ENCODE measurements at regions not wholly inside any gene's neighbourhood (a gene's known extent, or its start where the extent isn't known, plus 50 kb on each side); places are given as distances from the start of the nearest gene placed in this dataset.
A peak's percentile ranks its signal among the peaks of the same experiment; 100 is the strongest.
"Not testable (repeated sequence)": the region's sequence is repeated elsewhere in the genome, so short reads cannot be mapped to it uniquely, and the experiment has no call there.

DNA sequence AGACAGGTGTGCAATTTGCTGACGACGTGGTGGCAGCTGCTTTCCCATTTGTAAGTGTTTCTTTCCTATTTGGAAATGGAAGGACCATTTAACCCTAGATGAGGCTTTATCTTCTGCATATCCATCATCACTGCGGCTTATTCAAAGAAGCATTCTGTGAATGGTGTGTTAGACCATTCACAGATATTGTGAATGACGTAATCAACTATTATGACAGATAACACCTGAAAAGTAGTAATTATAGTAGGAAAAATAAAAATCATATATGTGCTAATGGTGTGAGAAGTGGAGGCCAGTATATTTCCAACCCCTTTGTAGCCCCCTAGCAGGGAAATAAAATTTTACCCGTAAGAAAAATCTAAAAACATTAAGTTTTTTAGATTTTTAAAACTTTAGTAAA lies 424.5 kb upstream of the CRIM1 start:
- no peak for DNase-seq

- DNase-seq = no peak
Measured at GRCh38 chr2:35929551-35929950, 426.0 kb upstream of the CRIM1 start.

- DNase-seq = no peak
Measured at GRCh38 chr2:35920061-35920460, 435.5 kb upstream of the CRIM1 start.

- no peak for DNase-seq
Measured at GRCh38 chr2:35915261-35915660, 440.3 kb upstream of the CRIM1 start.

DNA sequence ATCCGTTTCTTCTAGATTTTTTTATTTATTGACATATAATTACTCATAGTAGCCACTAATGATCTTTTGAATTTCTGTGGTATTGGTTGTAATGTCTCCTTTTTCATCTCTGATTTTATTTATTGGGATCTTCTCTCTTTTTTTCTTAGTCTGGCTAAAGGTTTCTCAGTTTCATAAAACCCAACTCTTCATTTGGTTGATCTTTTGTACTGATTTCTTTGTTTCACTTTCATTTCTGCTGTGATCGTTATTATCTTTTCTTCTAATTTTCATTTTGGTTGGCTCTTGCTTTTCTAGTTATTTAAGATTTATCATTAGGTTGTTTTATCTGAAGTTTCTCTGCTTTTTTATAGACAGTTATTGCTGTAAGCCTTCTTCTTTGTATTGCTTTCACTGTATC lies 463.6 kb upstream of the CRIM1 start:
- no peak for DNase-seq

DNA sequence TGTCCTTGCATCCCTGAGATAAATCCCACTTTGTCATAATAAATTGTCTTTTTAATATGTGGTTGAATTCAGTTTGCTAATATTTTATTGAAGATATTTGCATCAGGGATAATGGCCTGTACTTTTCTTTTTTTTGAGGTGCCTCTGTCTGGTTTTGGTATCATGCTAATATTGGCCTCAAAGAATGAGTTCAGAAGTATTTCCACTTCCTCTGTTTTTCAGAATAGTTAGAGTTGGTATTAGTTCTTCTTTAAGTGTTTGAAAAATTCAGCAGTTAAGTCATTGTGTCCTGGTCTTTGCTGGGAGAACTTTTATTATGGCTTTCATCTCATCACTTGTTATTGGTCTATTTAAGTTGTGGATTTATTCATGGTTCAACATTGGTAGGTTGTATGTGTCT lies 464.1 kb upstream of the CRIM1 start:
- DNase-seq = no peak

DNA sequence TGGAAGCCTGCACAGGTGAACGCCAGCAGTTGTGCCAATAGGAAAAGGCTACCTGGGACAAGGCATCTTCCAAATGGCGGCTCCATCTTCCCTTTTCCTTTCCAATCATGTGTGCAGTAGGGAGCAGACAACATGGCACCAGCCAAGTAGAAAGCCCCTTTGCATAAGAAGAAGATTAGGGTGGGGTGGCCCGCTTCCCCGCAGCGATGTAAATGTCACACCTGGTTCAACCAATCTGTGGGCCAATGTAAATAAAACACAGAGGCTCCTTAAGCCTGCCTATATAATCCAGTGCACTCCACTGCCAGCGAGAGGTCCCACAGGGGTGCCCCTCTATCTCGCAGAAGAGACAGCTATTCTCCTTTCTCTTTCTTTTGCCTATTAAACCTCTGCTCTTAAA lies 468.4 kb upstream of the CRIM1 start:
- no peak for DNase-seq

DNA sequence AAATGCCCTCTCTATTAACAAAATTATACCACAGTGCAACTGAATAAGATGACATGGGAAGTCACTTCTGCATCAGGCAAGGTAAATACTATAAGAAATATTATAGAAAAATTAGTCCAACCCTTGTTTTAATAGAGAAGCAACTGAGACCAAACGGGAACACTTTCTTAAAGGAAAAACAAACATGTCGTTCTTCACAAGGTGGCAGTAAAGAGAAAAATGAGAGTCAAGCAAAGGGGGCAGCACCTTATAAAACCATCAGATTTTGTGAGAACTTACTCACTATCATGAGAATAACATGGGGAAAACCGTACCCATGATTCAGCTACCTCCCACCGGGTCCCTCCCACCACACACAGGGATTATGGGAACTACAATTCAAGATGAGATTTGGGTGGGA lies 481.7 kb upstream of the CRIM1 start:
- no peak for DNase-seq

DNA sequence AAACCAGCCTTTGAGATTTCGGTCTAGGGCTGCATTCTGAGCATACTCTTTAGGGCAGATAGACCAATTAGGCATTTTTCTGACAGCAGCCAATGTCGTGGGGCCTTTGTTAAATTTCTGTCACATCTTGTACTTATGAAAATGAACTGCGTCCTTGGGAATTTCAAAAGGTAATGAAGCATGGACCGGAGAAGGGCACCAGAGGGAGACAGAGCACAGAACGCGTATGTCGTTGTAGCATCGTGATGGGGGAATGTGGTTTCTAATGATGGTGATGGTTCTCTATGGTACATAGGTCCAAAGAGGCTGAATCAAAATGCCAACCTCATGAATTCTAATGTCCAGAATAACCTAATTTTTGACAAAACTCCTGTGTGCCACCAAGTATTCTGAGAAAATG lies 483.9 kb upstream of the CRIM1 start:
- DNase-seq = peak in 1 of 2 experiments; percentile 13

DNA sequence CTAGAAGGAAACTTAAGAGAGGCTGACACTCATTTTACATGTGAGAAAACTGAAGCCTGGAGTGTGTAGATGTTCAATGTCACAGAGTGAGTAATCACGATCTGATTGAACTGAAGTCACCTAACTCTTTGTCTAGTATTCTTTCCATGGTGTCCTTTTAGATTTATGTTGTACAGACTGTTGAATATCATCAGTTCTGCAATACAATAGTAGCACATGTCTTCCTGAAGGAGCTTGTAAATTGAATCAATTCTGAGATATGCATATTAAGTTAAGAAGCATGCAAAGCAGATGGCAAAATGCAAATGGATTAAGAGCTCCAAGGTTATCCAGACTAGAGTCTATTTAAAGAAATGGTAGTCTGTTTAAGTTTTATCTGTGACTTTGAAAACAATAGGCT lies 484.9 kb upstream of the CRIM1 start:
- no peak for DNase-seq

DNA sequence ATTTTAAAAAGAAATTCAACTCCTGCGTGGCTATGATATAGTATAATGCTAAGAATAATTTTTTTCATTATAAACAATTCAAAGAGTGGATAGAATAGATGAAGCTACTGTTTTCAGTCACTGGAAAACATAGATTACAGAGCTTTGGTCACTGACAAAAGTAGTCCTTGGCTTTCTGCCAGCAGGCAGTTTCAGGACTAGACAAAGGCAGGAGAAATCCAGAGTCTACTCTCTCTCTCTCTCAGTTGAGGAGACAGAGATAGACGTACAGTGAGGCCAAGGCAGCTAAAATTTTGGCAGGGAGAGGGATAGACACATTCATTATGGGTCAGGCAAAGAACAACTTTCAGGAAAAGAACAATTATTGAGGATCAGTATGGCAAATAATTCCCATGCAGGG lies 491.4 kb upstream of the CRIM1 start:
- DNase-seq = no peak

GRCh38 chr2:35858216-35858615 lies 497.4 kb upstream of the CRIM1 start:
- no peak for DNase-seq

DNA sequence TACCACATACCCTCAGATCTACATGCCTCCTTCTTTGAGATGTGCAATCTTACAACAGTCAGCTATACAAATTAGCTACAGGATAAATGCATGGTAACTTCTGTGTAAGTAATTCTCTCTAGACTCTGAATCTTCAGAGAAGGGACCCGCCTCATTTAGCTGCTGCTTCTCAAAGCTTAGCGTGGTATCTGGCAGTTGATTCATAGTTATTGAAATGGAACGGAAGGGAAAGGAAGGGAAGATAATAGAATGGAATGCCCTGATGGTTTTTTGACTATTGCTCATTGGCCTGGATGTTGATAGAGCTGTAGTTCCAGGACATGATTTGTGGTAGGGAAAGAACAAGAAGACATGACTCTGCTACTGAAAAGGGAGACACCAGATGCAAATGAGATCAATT lies 498.1 kb upstream of the CRIM1 start:
- DNase-seq = no peak

- no peak for DNase-seq
Measured at GRCh38 chr2:35831385-35831784, 524.2 kb upstream of the CRIM1 start.

DNA sequence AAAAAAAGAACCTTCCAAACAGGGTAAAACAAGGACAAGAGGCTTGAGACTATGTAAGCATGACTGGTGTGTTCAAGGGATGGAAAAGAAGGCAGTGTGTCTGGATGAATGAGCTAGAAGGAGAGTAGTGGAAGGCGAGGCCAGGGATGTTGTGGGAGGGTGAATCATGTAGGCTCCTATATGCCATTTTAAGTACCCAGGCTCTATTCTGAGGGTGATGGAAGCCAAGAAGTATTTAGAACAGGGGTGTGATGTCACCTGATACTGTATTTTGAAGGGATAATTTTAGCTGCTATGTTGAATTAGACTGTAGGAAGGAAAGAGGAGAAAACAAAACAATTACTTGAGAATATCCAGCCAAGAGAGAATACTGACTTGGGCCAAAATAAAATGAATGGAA lies 524.7 kb upstream of the CRIM1 start:
- DNase-seq = no peak

GRCh38 chr2:35827086-35827485 lies 528.5 kb upstream of the CRIM1 start:
- DNase-seq = no peak

GRCh38 chr2:35822716-35823115 lies 532.9 kb upstream of the CRIM1 start:
- no peak for DNase-seq

GRCh38 chr2:35821675-35822074 lies 533.9 kb upstream of the CRIM1 start:
- DNase-seq = no peak

GRCh38 chr2:35820391-35820790 lies 535.2 kb upstream of the CRIM1 start:
- DNase-seq = no peak

DNA sequence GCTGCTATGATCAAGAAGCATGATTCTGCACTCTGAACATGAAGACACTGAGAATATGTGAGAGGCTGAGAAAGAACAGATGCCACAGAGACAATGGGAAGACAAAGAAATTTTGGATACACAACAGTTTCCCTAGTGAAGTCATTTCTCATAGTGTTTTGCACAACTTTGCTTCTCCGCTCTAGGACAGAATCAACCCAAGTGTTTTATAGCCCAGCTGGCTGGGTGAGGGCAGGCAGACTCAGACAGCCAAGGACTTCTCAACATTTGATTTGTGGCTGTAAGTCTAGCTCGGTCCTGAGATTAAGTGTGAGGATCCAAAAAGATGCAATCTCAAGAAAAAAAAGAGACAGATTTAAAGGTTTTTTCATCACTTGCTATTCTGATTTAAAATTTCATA lies 536.5 kb upstream of the CRIM1 start:
- DNase-seq = no peak

GRCh38 chr2:35818359-35818758 lies 537.2 kb upstream of the CRIM1 start:
- DNase-seq = not testable (repeated sequence)

DNA sequence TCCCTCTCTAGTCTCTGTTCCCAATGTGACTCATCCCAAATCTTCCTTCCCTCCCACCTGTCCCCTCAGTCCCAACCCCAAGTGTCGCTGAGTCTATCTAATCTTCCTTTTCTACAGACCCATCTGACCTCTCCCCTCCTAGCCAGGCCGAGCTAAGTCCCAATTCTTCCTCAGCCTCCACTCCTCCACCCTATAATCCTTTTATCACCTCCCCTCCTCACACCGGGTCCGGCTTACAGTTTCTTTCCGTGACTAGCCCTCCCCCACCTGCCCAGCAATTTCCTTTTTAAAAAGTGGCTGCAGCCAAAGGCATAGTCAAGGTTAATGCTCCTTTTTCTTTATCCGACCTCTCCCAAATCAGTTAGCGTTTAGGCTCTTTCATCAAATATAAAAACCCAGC lies 541.0 kb upstream of the CRIM1 start:
- DNase-seq = not testable (repeated sequence)

DNA sequence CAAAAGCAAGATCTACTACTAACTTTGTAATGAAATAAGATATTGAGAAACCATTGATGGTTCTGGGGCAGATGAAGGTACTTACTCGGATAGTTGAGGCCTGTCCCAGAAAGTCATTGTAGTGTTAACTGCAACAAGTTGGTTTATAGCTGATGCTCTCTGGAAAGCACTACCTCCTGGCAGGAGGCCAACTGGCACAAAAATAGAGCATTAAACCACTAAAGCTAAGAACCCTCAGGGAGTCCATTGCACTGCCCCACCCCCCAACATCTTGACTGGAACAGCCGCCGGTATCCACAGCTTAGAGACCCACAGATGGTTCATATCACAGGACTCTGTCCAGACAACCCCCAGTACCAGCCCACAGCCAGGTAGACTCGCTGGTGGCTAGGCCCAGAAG lies 552.5 kb upstream of the CRIM1 start:
- DNase-seq = no peak

GRCh38 chr2:35794796-35795450 lies 560.7 kb upstream of the CRIM1 start:
- DNase-seq = no peak

GRCh38 chr2:35790292-35790691 lies 565.3 kb upstream of the CRIM1 start:
- DNase-seq = no peak

- DNase-seq = no peak
Measured at GRCh38 chr2:35788543-35788942, 567.0 kb upstream of the CRIM1 start.
